KMS-11 (cell line): ENCODE measurements at regions not wholly inside any gene's neighbourhood (a gene's known extent, or its start where the extent isn't known, plus 50 kb on each side); places are given as distances from the start of the nearest gene placed in this dataset.

Experiments
- H2AFZ ChIP-seq: fragments of 200-600 bp; sonication (generic); 2 replicates; pipeline ENCODE4 v1.6.1; 2016; ENCODE audit warnings: antibody characterized with exemption, mixed run types, low read depth
- H3K27ac ChIP-seq: fragments of 200-600 bp; sonication (generic); 2 replicates; pipeline ENCODE4 v1.6.1; 2016; ENCODE audit warnings: mild to moderate bottlenecking, mixed run types
- H3K27me3 ChIP-seq: fragments of 200-600 bp; sonication (generic); 2 replicates; pipeline ENCODE4 v1.6.1; 2017; ENCODE audit warnings: mild to moderate bottlenecking, low read depth, mixed run types, moderate library complexity; ENCODE audit not compliant: insufficient read depth
- H3K36me3 ChIP-seq: fragments of 200-600 bp; sonication (generic); 2 replicates; pipeline ENCODE4 v1.6.1; 2017; ENCODE audit warnings: mild to moderate bottlenecking, mixed run types; ENCODE audit not compliant: insufficient read depth
- H3K4me1 ChIP-seq: fragments of 200-600 bp; sonication (generic); 2 replicates; pipeline ENCODE4 v1.6.1; 2016; ENCODE audit warnings: mild to moderate bottlenecking, low read depth, mixed run types; ENCODE audit not compliant: poor library complexity, severe bottlenecking
- H3K4me2 ChIP-seq: fragments of 200-600 bp; sonication (generic); 2 replicates; pipeline ENCODE4 v1.7.0; 2016; ENCODE audit warnings: mild to moderate bottlenecking, mixed run types
- H3K4me3 ChIP-seq: fragments of 200-600 bp; sonication (generic); IDR thresholded peaks from 2 replicates; pipeline ENCODE4 v1.6.1; 2017; ENCODE audit warnings: low read depth, low read length, mixed read lengths; ENCODE audit not compliant: insufficient read depth
- H3K79me2 ChIP-seq: fragments of 200-600 bp; sonication (generic); 2 replicates; pipeline ENCODE4 v1.6.1; 2016; ENCODE audit warnings: low read depth, mixed run types; ENCODE audit not compliant: insufficient read depth
- H3K9ac ChIP-seq: fragments of 200-600 bp; sonication (generic); 2 replicates; pipeline ENCODE4 v1.6.1; 2016; ENCODE audit warnings: mild to moderate bottlenecking, mixed run types
- H4K20me1 ChIP-seq: fragments of 200-600 bp; sonication (generic); 2 replicates; pipeline ENCODE4 v1.6.1; 2016; ENCODE audit warnings: mild to moderate bottlenecking, mixed run types; ENCODE audit not compliant: insufficient read depth
- TF ChIP-seq, protein P1 (sequence below): fragments of 200-600 bp; sonication (generic); conservative IDR thresholded peaks from 2 replicates; pipeline ENCODE4 v1.6.1; 2017; ENCODE audit warnings: low read depth, mild to moderate bottlenecking, antibody characterized with exemption, low read length, moderate library complexity, mixed read lengths

DNA sequence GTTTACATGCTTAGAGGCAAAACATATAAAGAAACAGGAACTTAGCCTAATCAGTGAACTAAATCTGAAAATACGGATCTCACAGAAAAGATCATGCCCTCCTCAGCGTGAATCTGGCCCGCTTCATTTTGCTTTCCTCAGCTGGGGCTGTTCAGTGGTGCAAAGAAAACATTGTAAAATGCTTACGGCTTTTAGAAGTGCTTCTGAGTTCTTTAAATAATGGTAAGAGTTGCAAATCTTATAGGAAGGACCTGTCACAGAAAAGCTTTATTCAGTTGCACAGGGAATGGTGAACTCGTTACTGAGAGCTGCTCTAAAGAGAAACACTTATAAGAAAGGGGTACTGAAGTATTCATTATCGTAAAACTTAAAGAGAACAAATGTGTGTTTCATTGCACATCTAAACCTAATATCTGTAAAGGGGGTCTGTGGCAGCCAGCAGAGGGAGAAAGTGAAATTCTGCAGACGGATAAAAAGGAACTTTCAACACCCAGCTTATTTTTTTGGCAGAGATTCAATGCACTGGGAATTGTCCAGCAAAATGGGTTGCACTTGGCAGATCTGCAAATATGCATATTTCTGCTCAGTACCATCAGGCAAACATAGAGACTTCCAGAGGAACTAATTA is 139.2 kb upstream of the ANK2 start:
- Histone ChIP-seq H3K79me2 (no peaks in the 10 kb centered on the region), H2AFZ (no peak overlapping the region), H3K4me1 (no peaks in the 10 kb centered on the region), H3K27ac (no peak overlapping the region), H3K27me3 (no peaks in the 10 kb centered on the region), H4K20me1 (no peaks in the 10 kb centered on the region), H3K4me3 (no peak overlapping the region), H3K4me2 (no peak overlapping the region), H3K36me3 (no peaks in the 10 kb centered on the region), H3K9ac (no peak overlapping the region)
- TF ChIP-seq, protein P1, sequence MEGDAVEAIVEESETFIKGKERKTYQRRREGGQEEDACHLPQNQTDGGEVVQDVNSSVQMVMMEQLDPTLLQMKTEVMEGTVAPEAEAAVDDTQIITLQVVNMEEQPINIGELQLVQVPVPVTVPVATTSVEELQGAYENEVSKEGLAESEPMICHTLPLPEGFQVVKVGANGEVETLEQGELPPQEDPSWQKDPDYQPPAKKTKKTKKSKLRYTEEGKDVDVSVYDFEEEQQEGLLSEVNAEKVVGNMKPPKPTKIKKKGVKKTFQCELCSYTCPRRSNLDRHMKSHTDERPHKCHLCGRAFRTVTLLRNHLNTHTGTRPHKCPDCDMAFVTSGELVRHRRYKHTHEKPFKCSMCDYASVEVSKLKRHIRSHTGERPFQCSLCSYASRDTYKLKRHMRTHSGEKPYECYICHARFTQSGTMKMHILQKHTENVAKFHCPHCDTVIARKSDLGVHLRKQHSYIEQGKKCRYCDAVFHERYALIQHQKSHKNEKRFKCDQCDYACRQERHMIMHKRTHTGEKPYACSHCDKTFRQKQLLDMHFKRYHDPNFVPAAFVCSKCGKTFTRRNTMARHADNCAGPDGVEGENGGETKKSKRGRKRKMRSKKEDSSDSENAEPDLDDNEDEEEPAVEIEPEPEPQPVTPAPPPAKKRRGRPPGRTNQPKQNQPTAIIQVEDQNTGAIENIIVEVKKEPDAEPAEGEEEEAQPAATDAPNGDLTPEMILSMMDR: no peak

DNA sequence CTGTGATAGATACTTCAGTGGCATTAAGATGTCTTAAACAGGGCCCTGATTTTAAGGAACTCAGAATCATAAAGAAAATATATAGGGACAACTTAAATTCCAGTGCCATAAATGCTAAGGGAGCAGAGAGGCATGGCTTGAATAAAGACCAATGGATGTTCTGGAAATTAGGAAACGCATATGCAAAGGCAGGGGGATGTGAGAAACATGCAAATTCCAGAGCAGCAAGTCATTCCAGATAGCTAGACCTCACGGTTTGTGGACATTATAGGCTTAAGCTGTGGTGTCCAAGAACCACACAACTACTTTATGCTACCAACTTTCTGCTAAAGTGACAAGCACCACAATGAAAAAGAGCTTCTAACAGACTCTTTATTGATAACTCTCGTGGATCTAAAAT is 132.6 kb upstream of the ANK2 start:
- no peaks in the 10 kb centered on the region for H3K4me1 ChIP-seq
- H3K4me3 ChIP-seq: no peak overlapping the region
- no peaks in the 10 kb centered on the region for H4K20me1 ChIP-seq
- H3K79me2 ChIP-seq: no peaks in the 10 kb centered on the region
- H2AFZ ChIP-seq: no peak overlapping the region
- H3K27me3 ChIP-seq: no peaks in the 10 kb centered on the region
- H3K9ac ChIP-seq: no peak overlapping the region
- H3K36me3 ChIP-seq: no peaks in the 10 kb centered on the region
- no peak overlapping the region for H3K4me2 ChIP-seq
- no peak overlapping the region for H3K27ac ChIP-seq
- TF ChIP-seq, protein P1: no peak

DNA sequence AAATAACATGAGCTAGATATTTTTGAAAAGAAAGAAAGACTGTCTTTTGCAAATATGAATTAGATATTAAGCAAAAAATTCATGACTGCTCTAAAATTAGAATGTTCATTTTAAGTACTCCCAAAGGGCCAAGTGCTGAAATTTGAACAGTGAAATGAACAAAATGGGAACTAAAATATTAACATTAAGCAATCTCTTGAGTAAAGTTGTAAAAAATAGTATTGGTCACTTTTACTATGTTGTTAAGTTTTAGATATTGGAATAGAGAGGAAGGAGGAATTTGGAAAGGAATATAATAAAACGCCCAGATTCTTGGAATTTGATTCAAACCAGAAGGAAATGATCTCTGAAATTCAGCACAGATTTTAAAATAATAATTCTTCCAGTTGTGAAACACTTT is 125.9 kb upstream of the ANK2 start:
- H3K4me2 ChIP-seq: no peak overlapping the region
- no peak overlapping the region for H3K4me3 ChIP-seq
- TF ChIP-seq, protein P1: no peak
- no peak overlapping the region for H3K9ac ChIP-seq
- H3K4me1 ChIP-seq: no peaks in the 10 kb centered on the region
- no peaks in the 10 kb centered on the region for H4K20me1 ChIP-seq
- H3K27me3 ChIP-seq: no peaks in the 10 kb centered on the region
- H3K36me3 ChIP-seq: no peaks in the 10 kb centered on the region
- H3K79me2 ChIP-seq: no peaks in the 10 kb centered on the region
- H3K27ac ChIP-seq: no peak overlapping the region
- H2AFZ ChIP-seq: no peak overlapping the region

GRCh38 chr4:112926819-112927218 is 122.6 kb upstream of the ANK2 start:
- TF ChIP-seq, protein P1: no peak
- Histone ChIP-seq H3K4me2 (no peak overlapping the region), H2AFZ (no peak overlapping the region), H3K9ac (no peak overlapping the region), H3K4me1 (no peaks in the 10 kb centered on the region), H3K27ac (no peak overlapping the region), H4K20me1 (no peaks in the 10 kb centered on the region), H3K79me2 (no peaks in the 10 kb centered on the region), H3K36me3 (no peaks in the 10 kb centered on the region), H3K4me3 (no peak overlapping the region), H3K27me3 (no peaks in the 10 kb centered on the region)
